GM20431 (cell line): ENCODE measurements at regions not wholly inside any gene's neighbourhood (a gene's known extent, or its start where the extent isn't known, plus 50 kb on each side); places are given as distances from the start of the nearest gene placed in this dataset.

Experiments used
- in situ Hi-C: fragments of 300-500 bp; cut with MseI, MboI; formaldehyde crosslinking; loops from one replicate; pipeline ENCODE4 v1.15.0; 2020; ENCODE audit warnings: low sequenced_read_pairs; ENCODE audit not compliant: unreplicated experiment

- in situ Hi-C loops = no loop called here
These were observed 596.4 kb downstream of the NYAP2 start for GRCh38 chr2:225995796-225996461.

DNA sequence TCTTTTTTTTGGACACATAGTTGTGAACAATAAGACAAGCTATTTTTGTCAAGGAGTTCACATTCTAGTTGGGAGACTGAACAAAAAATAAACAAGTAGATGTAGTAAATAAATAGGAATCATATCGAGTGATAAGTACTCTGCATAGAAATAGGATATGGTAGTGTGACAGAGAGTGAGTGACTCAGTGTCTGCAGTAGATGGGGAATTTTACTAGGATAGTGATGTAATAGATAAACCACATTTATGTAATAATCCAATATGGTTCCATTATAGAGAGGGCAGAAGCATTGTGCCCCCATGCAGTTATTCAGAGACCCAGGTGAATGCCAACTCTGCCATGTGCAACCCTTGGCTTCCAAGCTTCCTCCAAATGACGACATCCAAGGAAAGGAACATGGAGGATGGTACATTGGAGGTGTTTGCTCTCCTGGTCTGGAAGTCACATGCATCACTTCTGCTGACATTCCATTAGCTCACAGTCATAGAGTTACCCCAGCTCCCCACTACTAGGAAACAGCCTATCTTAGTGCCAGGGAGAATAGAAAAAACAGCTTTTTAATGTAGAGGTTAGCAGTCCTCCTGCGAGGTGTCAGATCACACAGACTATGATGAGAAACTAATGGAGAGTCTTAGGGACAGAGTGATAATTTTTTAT lies 595.4 kb downstream of the NYAP2 start:
- in situ Hi-C loops = no loop called here

DNA sequence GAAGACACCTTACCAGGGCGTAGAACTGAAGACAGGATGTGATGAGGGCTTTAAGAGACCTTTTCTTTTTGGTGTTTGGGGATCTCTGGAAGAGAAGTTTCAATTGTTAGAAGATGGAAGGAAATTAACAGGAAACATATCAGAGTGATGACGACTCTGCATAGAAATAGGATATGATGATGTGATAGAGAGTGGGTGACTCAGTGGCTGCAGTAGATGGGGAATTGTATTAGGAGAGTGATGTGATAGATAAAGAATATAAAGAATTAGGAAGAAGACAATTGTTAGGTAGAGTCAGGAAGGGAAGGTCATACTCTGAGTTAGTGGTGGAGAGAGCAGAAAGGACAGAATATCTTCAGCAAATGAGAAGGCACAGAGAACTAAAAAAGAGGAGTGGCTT lies 593.9 kb downstream of the NYAP2 start:
- in situ Hi-C loops = no loop called here

DNA sequence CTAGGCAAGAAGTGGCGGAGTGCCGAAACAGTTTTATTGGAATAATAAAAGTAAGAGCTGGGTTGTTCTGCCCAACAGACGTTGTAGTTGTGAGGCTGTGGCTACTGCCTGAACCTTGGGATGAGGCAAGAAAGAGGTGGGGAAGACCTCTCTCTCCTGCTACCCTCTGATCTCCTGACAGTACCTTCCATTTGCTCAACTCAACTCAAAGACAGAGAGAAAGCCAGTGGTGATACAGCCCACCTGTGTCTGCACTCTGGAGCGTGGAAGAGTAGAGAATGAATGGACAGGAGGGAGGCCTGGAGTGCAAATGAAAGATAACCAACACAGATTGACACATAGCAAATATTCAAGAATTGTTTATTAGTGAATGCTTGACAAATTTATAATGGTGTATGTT lies 590.3 kb downstream of the NYAP2 start:
- in situ Hi-C loops = no loop called here

DNA sequence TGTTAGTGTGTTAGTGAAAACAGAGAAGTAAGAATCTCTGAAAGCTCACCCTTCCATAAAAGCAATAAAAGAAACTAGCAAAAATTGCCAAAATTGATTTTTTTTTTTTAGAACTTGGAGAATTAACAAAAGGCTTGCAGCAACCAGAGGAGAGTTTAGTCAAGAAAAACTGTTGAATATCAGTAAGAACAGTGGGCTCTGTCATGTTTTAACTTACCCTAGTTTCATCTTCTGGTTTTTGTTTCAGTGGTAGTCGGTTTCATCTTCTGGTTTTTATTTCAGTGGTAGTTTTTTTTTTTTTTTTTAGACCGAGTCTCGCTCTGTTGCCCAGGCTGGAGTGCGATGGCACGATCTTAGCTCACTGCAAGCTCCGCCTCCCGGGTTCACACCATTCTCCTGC lies 580.9 kb downstream of the NYAP2 start:
- in situ Hi-C loops = no loop called here

DNA sequence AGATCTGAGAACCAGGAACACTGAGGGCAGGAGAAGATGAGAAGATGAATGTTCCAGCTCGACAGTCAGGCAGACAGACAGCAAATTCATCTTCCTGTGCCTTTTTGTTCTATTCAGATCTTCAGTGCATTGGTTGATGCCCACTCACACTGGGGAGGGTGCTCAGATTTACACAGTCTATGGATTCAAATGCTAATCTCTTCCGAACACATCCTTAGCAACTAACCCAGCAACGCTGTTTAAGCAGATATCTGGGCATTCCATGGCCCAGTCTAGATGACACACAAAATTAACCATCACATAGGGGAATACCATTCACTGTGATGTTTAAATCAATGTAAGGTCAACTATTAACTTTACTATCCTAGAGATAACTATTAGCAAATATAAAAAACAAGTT lies 571.9 kb downstream of the NYAP2 start:
- in situ Hi-C loops = no loop called here

- in situ Hi-C loops = no loop called here
These were observed 549.4 kb downstream of the NYAP2 start for GRCh38 chr2:225948903-225949302.

DNA sequence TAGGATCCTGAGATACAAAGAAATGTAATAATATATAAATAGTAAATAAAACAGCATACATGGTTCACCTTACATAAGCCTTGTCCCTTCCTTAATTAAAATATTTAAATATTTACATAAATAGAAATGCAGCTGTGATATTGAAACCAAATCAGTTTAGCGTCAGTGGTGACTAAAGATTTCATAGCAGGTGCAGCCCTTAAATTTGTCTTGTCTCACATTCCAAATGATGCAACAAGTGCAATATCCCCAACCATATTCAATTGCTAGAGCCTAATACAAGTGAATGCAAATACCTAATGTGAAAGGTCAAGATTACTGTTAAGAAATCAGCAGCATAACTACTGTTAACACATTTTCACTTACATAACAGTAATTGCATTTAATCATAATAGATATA lies 539.5 kb downstream of the NYAP2 start:
- in situ Hi-C loops = no loop called here

- in situ Hi-C loops = no loop called here
These were observed 538.2 kb downstream of the NYAP2 start for GRCh38 chr2:225937625-225938187.

DNA sequence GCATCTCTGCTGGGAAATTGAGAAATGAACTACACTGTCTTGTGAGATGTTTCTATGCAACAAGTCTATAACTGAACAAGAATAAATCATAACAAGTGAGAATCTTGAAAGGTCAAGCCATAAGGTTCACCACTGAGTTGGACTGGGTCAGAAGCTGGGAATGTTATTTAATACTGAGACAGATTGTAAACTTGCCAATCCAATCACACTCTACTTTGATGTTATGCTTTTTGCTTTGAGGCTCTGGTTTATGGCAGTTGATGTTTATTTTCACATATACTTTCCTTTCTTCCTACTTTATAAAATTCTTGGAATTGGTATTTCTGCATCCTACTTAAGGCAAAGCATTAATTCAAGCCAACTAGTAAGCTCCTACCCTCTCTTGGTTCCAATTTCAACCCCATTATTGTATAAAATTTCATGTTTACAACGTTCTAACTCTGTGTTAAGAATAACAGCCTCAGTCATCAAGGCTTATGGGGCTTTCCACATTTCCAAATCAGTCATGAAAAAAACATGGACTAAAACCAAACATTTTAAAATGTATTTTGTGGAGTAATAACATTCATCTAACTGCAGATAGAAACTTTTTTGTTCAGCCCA lies 533.4 kb downstream of the NYAP2 start:
- in situ Hi-C loops = no loop called here

GRCh38 chr2:225930687-225931086 lies 531.2 kb downstream of the NYAP2 start:
- in situ Hi-C loops = no loop called here

- in situ Hi-C loops = no loop called here
These were observed 521.2 kb downstream of the NYAP2 start for GRCh38 chr2:225920621-225921220.

DNA sequence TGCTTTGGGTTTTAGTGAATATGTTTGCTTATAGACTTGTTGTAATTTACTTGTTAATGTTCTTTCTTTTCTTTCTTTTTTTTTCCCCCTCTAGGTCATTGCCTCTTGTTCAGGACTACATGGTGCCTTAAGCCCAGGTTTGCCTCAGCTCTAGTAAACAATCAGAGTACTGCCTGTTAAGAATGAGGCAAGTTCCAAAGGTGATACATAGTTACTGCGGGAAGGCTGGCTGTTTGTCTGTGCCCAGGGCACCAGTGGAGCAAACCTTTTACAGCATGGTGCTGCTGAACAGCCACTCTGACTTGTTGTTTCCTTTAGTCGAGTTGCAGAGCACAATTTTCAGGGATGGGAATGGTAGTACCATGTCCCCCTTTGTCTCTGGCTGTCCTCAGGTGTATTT lies 517.2 kb downstream of the NYAP2 start:
- in situ Hi-C loops = no loop called here

- in situ Hi-C loops = no loop called here
These were observed 511.5 kb downstream of the NYAP2 start for GRCh38 chr2:225911019-225911418.

GRCh38 chr2:225895126-225895525 lies 495.6 kb downstream of the NYAP2 start:
- in situ Hi-C loops = loop anchor here (25.0 kb wide), 1 partner anchor 917 kb away; no protein-coding TSS in a partner anchor

- in situ Hi-C loops = loop anchor here (25.0 kb wide), 1 partner anchor 918 kb away; no protein-coding TSS in a partner anchor
These were observed 494.9 kb downstream of the NYAP2 start for GRCh38 chr2:225894236-225894980.

DNA sequence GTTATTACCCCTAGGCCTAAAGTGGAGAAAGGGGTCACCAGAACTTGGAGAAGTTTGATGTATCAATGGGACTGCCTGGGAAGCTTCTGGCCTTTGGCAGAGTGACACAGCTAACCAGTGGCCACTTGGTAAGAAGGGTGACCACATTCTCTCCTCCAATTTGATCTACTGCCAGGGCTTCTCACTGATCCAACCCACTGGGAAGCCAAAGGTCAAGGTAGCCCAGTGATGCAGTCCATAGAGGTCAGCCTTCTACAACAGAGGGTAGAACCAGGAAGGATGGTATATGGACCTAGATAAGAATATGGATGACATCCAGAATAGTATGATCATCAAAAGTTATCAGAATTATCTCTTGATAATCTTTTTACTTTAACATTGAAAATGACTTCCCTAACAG lies 493.6 kb downstream of the NYAP2 start:
- in situ Hi-C loops = loop anchor here (25.0 kb wide), 1 partner anchor 919 kb away; no protein-coding TSS in a partner anchor

- in situ Hi-C loops = loop anchor here (25.0 kb wide), 1 partner anchor 921 kb away; no protein-coding TSS in a partner anchor
These were observed 492.3 kb downstream of the NYAP2 start for GRCh38 chr2:225891771-225892170.

DNA sequence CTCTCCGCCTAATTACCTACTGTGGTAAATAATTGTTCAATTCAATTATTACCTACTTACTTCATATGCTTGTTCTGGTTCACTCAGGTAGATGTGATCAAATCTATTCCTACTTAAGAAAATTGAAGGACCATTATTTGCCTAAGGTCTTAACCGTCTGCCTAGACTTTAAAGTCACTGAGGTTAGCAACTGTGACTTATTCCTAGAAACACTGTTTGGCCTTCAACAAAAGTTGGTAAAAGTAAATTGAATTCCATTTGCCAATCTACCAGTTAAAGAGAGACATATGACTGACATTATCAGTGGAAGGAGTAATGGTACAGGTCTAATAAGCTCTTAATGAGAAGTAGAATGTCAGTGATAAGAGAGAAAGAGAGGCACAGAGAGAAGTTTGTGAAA lies 491.5 kb downstream of the NYAP2 start:
- in situ Hi-C loops = loop anchor here (25.0 kb wide), 1 partner anchor 921 kb away; no protein-coding TSS in a partner anchor

DNA sequence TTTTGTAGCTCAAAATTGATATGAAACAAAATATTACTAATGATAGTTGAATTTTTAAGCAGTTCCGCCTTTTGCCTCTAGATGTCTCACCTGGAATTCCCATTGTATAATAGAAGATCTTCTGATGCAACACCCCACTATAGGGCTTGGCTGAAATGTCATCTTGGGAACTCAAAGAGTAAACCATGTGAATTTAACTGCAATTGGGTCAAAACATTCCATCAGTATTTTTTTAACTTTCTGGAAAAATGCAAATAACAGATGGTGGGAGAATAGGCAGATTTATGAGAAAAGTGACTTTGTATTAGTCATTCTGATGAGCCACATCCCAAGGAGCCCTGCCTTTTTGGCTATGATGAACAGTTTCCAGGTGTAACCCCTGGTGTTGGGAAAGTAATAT lies 489.9 kb downstream of the NYAP2 start:
- in situ Hi-C loops = loop anchor here (25.0 kb wide), 1 partner anchor 923 kb away; no protein-coding TSS in a partner anchor
